ENCODE measurements at regions not wholly inside any gene's neighbourhood (a gene's known extent, or its start where the extent isn't known, plus 50 kb on each side); places are given as distances from the start of the nearest gene placed in this dataset.

GRCh38 chr1:93751377-93752250, 70.0 kb upstream of the BCAR3 start:
- TF ChIP-seq, protein P1, sequence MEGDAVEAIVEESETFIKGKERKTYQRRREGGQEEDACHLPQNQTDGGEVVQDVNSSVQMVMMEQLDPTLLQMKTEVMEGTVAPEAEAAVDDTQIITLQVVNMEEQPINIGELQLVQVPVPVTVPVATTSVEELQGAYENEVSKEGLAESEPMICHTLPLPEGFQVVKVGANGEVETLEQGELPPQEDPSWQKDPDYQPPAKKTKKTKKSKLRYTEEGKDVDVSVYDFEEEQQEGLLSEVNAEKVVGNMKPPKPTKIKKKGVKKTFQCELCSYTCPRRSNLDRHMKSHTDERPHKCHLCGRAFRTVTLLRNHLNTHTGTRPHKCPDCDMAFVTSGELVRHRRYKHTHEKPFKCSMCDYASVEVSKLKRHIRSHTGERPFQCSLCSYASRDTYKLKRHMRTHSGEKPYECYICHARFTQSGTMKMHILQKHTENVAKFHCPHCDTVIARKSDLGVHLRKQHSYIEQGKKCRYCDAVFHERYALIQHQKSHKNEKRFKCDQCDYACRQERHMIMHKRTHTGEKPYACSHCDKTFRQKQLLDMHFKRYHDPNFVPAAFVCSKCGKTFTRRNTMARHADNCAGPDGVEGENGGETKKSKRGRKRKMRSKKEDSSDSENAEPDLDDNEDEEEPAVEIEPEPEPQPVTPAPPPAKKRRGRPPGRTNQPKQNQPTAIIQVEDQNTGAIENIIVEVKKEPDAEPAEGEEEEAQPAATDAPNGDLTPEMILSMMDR (IDR thresholded peaks at IDR 0.05) = no peak
- no peak for TF ChIP-seq ELF4 (CRISPR knock-in tag; IDR thresholded peaks at IDR 0.05; ENCODE audit: low read depth)
- TF ChIP-seq, protein P2, sequence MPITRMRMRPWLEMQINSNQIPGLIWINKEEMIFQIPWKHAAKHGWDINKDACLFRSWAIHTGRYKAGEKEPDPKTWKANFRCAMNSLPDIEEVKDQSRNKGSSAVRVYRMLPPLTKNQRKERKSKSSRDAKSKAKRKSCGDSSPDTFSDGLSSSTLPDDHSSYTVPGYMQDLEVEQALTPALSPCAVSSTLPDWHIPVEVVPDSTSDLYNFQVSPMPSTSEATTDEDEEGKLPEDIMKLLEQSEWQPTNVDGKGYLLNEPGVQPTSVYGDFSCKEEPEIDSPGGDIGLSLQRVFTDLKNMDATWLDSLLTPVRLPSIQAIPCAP (CRISPR knock-in tag; IDR thresholded peaks at IDR 0.05) = no peak
- TF ChIP-seq FOXJ3 (CRISPR knock-in tag; IDR thresholded peaks at IDR 0.05; ENCODE audit: borderline replicate concordance) = no peak
- TF ChIP-seq TEAD4 (CRISPR knock-in tag; IDR thresholded peaks at IDR 0.05) = no peak
- no peak for TF ChIP-seq ZNF263 (CRISPR knock-in tag; IDR thresholded peaks at IDR 0.05; ENCODE audit: low read depth)
- TF ChIP-seq CREM (CRISPR knock-in tag; IDR thresholded peaks at IDR 0.05) = no peak
- TF ChIP-seq GABPB1 (CRISPR knock-in tag; IDR thresholded peaks at IDR 0.05) = no peak
- TF ChIP-seq USF2 (CRISPR knock-in tag; IDR thresholded peaks at IDR 0.05) = no peak
- no peak for TF ChIP-seq HMGA2 (CRISPR knock-in tag; IDR thresholded peaks at IDR 0.05)
- TF ChIP-seq CREB1 (CRISPR knock-in tag; IDR thresholded peaks at IDR 0.05) = no peak
- no peak for TF ChIP-seq SOX15 (CRISPR knock-in tag; IDR thresholded peaks at IDR 0.05)
- no peak for TF ChIP-seq ESRRA (CRISPR knock-in tag; IDR thresholded peaks at IDR 0.05; ENCODE audit: borderline replicate concordance)

Measured in WTC11 (cell line).